ENCODE measurements at regions not wholly inside any gene's neighbourhood (a gene's known extent, or its start where the extent isn't known, plus 50 kb on each side); places are given as distances from the start of the nearest gene placed in this dataset.
"Not testable (repeated sequence)": the region's sequence is repeated elsewhere in the genome, so short reads cannot be mapped to it uniquely, and the experiment has no call there.

DNA sequence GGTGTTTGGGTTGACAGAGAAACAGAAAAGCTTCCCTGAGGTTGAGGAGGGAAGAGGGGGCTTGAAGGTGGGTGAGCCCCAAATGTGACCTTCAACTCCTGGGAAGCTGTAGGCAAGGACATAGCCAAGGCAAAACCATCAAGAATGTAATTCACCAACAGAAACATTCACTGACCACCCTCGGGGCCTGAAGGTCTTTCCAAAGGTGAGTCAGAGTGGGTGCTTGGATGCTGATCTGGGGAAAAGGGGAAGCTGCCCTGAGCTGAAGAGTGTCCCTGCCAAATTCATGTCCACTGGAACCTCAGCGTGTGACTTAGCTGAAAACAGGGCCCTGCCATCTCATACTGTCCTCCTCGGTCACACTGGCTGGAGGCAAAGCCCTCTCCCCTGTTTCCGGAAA, 234.2 kb upstream of the SULF2 start:
- BruUV-seq (replicated peaks): no TSS peak
- POLR2A ChIA-PET: no interaction called here
- H3K4me3 ChIP-seq (ENCODE audit: low read depth, low read length): no peak overlapping the region
- Mint-ChIP-seq H3K4me3 (ENCODE audit: unreplicated experiment) (no peak overlapping the region), H3K27ac (ENCODE audit: unreplicated experiment) (no peak overlapping the region), H3K36me3 (ENCODE audit: insufficient read depth, unreplicated experiment) (no peaks in the 10 kb centered on the region), H3K9me3 (ENCODE audit: unreplicated experiment) (peaks cover 28% of the 10 kb centered on the region), H3K4me1 (ENCODE audit: low read depth, unreplicated experiment) (peaks cover 18% of the 10 kb centered on the region), H3K27me3 (ENCODE audit: insufficient read depth, unreplicated experiment) (peaks cover 23% of the 10 kb centered on the region)
- peaks cover 5% of the 10 kb centered on the region; the same call in 1 of the 2 replicates for H3K9me3 ChIP-seq
- intact Hi-C loops (cut with micrococcal nuclease; ENCODE audit: unreplicated experiment): no loop called here
- CTCF ChIA-PET: interaction anchor here (0.9 kb wide), 1 partner anchor 233 kb away, joined by 3 read pairs; no protein-coding TSS in a partner anchor
- H3K27me3 ChIP-seq (replicated peaks; ENCODE audit: control insufficient read depth, insufficient read depth, low read length): no peaks in the 10 kb centered on the region; the same call in 1 of the 2 replicates
- no peaks in the 10 kb centered on the region for H3K36me3 ChIP-seq (ENCODE audit: control insufficient read depth, insufficient read depth, low read length)
- no peak for TF ChIP-seq CTCF (IDR thresholded peaks at IDR 0.05; ENCODE audit: insufficient read depth in 1 of 2, low read depth in 1 of 2, low read length in 1 of 2, severe bottlenecking in 1 of 2, unreplicated experiment in 1 of 2)
- no peak for DNase-seq
- no peaks in the 10 kb centered on the region for H3K4me1 ChIP-seq

DNA sequence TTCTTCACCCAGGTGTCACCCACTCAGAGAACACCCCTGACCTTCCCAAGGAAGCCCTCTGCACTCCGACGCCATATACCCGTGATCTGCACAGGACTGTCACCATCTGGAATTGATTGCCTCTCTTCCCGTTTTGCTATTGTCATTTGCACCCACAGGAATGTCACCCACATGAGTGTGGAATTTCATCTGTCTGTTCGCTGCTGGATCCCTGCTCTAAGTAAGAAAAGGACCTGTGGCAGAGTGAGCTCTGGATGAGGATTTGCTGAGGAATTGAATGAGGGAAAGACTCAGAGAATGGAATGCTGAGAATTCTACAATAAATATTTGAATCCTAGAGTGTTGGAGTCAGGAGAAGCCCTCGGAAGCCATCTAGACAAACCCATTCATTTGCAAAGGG, 233.6 kb upstream of the SULF2 start:
- H3K27me3 ChIP-seq (replicated peaks; ENCODE audit: control insufficient read depth, insufficient read depth, low read length); H3K9me3 ChIP-seq; intact Hi-C loops (cut with micrococcal nuclease; ENCODE audit: unreplicated experiment); DNase-seq; H3K27ac Mint-ChIP-seq (ENCODE audit: unreplicated experiment); H3K4me3 Mint-ChIP-seq (ENCODE audit: unreplicated experiment); H3K4me3 ChIP-seq (ENCODE audit: low read depth, low read length); H3K36me3 Mint-ChIP-seq (ENCODE audit: insufficient read depth, unreplicated experiment); H3K4me1 ChIP-seq; CTCF ChIA-PET; BruUV-seq (replicated peaks); H3K36me3 ChIP-seq (ENCODE audit: control insufficient read depth, insufficient read depth, low read length); POLR2A ChIA-PET: not testable (repeated sequence)
- H3K27me3 Mint-ChIP-seq (ENCODE audit: insufficient read depth, unreplicated experiment): peaks cover 19% of the 10 kb centered on the region
- peaks cover 28% of the 10 kb centered on the region for H3K9me3 Mint-ChIP-seq (ENCODE audit: unreplicated experiment)
- peaks cover 18% of the 10 kb centered on the region for H3K4me1 Mint-ChIP-seq (ENCODE audit: low read depth, unreplicated experiment)

- peaks cover 16% of the 10 kb centered on the region for H3K27me3 Mint-ChIP-seq (ENCODE audit: insufficient read depth, unreplicated experiment)
- no peak overlapping the region for H3K4me3 Mint-ChIP-seq (ENCODE audit: unreplicated experiment)
- CTCF ChIA-PET: no interaction called here
- H3K4me3 ChIP-seq (ENCODE audit: low read depth, low read length): no peak overlapping the region
- peaks cover 5% of the 10 kb centered on the region; the same call in 1 of the 2 replicates for H3K9me3 ChIP-seq
- H3K4me1 Mint-ChIP-seq (ENCODE audit: low read depth, unreplicated experiment): peaks cover 18% of the 10 kb centered on the region
- DNase-seq: no peak
- POLR2A ChIA-PET: no interaction called here
- no peaks in the 10 kb centered on the region for H3K4me1 ChIP-seq
- no peaks in the 10 kb centered on the region for H3K36me3 Mint-ChIP-seq (ENCODE audit: insufficient read depth, unreplicated experiment)
- no peaks in the 10 kb centered on the region; the same call in 1 of the 2 replicates for H3K27me3 ChIP-seq (replicated peaks; ENCODE audit: control insufficient read depth, insufficient read depth, low read length)
- no peak overlapping the region for H3K27ac Mint-ChIP-seq (ENCODE audit: unreplicated experiment)
- intact Hi-C loops (cut with micrococcal nuclease; ENCODE audit: unreplicated experiment): no loop called here
- no peaks in the 10 kb centered on the region for H3K36me3 ChIP-seq (ENCODE audit: control insufficient read depth, insufficient read depth, low read length)
- H3K9me3 Mint-ChIP-seq (ENCODE audit: unreplicated experiment): peaks cover 32% of the 10 kb centered on the region
- BruUV-seq (replicated peaks): no TSS peak
- TF ChIP-seq CTCF (IDR thresholded peaks at IDR 0.05; ENCODE audit: insufficient read depth in 1 of 2, low read depth in 1 of 2, low read length in 1 of 2, severe bottlenecking in 1 of 2, unreplicated experiment in 1 of 2): no peak
These were observed 232.7 kb upstream of the SULF2 start for GRCh38 chr20:48017992-48018391.

DNA sequence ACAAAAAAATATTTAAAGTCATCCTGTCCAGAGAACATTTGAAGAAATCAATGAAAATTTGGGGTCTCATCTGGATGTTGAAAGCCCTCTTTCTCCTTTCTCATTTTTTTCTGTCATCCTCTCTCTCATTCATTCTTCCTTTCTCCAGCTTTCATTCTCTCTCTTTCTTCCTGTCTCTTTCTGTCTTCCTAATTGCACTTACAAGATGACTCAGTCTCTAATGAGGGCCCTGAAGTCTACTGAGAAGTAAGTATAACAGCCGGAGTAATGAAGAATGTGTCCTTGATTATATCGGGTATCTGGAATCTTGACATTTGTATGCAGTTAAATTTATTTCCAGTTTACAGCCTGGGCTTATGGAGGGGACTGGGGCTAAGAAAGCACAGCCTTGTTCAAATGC, 232.2 kb upstream of the SULF2 start:
- Mint-ChIP-seq H3K36me3 (ENCODE audit: insufficient read depth, unreplicated experiment) (no peaks in the 10 kb centered on the region), H3K4me1 (ENCODE audit: low read depth, unreplicated experiment) (peaks cover 18% of the 10 kb centered on the region), H3K27me3 (ENCODE audit: insufficient read depth, unreplicated experiment) (peaks cover 13% of the 10 kb centered on the region), H3K4me3 (ENCODE audit: unreplicated experiment) (no peak overlapping the region), H3K9me3 (ENCODE audit: unreplicated experiment) (peaks cover 32% of the 10 kb centered on the region), H3K27ac (ENCODE audit: unreplicated experiment) (no peak overlapping the region)
- DNase-seq: no peak
- intact Hi-C loops (cut with micrococcal nuclease; ENCODE audit: unreplicated experiment): no loop called here
- CTCF ChIA-PET: no interaction called here
- Histone ChIP-seq H3K9me3 (peaks cover 1% of the 10 kb centered on the region; the same call in 1 of the 2 replicates), H3K36me3 (ENCODE audit: control insufficient read depth, insufficient read depth, low read length) (no peaks in the 10 kb centered on the region), H3K27me3 (replicated peaks; ENCODE audit: control insufficient read depth, insufficient read depth, low read length) (no peaks in the 10 kb centered on the region; the same call in 1 of the 2 replicates), H3K4me1 (no peaks in the 10 kb centered on the region), H3K4me3 (ENCODE audit: low read depth, low read length) (no peak overlapping the region)
- POLR2A ChIA-PET: no interaction called here
- no TSS peak for BruUV-seq (replicated peaks)
- TF ChIP-seq CTCF (IDR thresholded peaks at IDR 0.05; ENCODE audit: insufficient read depth in 1 of 2, low read depth in 1 of 2, low read length in 1 of 2, severe bottlenecking in 1 of 2, unreplicated experiment in 1 of 2): no peak

Data from Caco-2 (cell line).